Calu3 (cell line): ENCODE measurements at regions not wholly inside any gene's neighbourhood (a gene's known extent, or its start where the extent isn't known, plus 50 kb on each side); places are given as distances from the start of the nearest gene placed in this dataset.

Experiments
- BruUV-seq: library from RNA; stranded (reverse); fragments of 400-500 nt; replicated peaks from 2 replicates; lab custom pipeline; 2021; lab: Mats Ljungman, UMichigan
- CTCF ChIA-PET: fragments of 300-600 bp; sonication (Branson Sonifier 250); formaldehyde crosslinking; loops from one replicate; lab custom pipeline; 2022; ENCODE audit warnings: antibody characterized with exemption; lab: Charles Lee
- DNase-seq: peaks from one replicate; pipeline ENCODE4 v3.0.0; 2022
- H3K27ac Mint-ChIP-seq: one replicate; pipeline ENCODE4 v1.8.0; 2022; ENCODE audit warnings: mixed read lengths; ENCODE audit not compliant: unreplicated experiment
- H3K27me3 Mint-ChIP-seq: one replicate; pipeline ENCODE4 v1.8.0; 2022; ENCODE audit warnings: mixed read lengths; ENCODE audit not compliant: unreplicated experiment
- H3K36me3 Mint-ChIP-seq: one replicate; pipeline ENCODE4 v1.8.0; 2022; ENCODE audit warnings: mild to moderate bottlenecking, moderate library complexity, mixed read lengths; ENCODE audit not compliant: insufficient read depth, unreplicated experiment
- H3K4me1 Mint-ChIP-seq: one replicate; pipeline ENCODE4 v1.8.0; 2022; ENCODE audit warnings: mild to moderate bottlenecking, low read depth, mixed read lengths; ENCODE audit not compliant: unreplicated experiment
- H3K4me3 Mint-ChIP-seq: one replicate; pipeline ENCODE4 v1.8.0; 2022; ENCODE audit warnings: mild to moderate bottlenecking, low read depth, moderate library complexity, mixed read lengths; ENCODE audit not compliant: unreplicated experiment
- H3K9me3 Mint-ChIP-seq: one replicate; pipeline ENCODE4 v1.8.0; 2022; ENCODE audit warnings: low read depth, mixed read lengths; ENCODE audit not compliant: unreplicated experiment
- intact Hi-C: fragments of 100-400 bp; cut with micrococcal nuclease; formaldehyde crosslinking; loops from one replicate; pipeline ENCODE4 v1.10.0; 2022; ENCODE audit not compliant: unreplicated experiment
- TF ChIP-seq, protein P1 (sequence below): fragments of 200-600 bp; IDR thresholded peaks from one replicate; pipeline ENCODE4 v1.8.0; 2022; ENCODE audit warnings: antibody characterized with exemption; ENCODE audit not compliant: unreplicated experiment

GRCh38 chr3:66803721-66804695 is 194.1 kb upstream of the KBTBD8 start:
- Mint-ChIP-seq H3K4me3 (no peak overlapping the region), H3K36me3 (no peaks in the 10 kb centered on the region), H3K27ac (no peak overlapping the region), H3K9me3 (no peaks in the 10 kb centered on the region), H3K27me3 (no peaks in the 10 kb centered on the region), H3K4me1 (peaks cover 5% of the 10 kb centered on the region)
- BruUV-seq: no TSS peak
- CTCF ChIA-PET: no interaction called here
- TF ChIP-seq, protein P1, sequence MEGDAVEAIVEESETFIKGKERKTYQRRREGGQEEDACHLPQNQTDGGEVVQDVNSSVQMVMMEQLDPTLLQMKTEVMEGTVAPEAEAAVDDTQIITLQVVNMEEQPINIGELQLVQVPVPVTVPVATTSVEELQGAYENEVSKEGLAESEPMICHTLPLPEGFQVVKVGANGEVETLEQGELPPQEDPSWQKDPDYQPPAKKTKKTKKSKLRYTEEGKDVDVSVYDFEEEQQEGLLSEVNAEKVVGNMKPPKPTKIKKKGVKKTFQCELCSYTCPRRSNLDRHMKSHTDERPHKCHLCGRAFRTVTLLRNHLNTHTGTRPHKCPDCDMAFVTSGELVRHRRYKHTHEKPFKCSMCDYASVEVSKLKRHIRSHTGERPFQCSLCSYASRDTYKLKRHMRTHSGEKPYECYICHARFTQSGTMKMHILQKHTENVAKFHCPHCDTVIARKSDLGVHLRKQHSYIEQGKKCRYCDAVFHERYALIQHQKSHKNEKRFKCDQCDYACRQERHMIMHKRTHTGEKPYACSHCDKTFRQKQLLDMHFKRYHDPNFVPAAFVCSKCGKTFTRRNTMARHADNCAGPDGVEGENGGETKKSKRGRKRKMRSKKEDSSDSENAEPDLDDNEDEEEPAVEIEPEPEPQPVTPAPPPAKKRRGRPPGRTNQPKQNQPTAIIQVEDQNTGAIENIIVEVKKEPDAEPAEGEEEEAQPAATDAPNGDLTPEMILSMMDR: no peak
- intact Hi-C loops: no loop called here
- DNase-seq: no peak

DNA sequence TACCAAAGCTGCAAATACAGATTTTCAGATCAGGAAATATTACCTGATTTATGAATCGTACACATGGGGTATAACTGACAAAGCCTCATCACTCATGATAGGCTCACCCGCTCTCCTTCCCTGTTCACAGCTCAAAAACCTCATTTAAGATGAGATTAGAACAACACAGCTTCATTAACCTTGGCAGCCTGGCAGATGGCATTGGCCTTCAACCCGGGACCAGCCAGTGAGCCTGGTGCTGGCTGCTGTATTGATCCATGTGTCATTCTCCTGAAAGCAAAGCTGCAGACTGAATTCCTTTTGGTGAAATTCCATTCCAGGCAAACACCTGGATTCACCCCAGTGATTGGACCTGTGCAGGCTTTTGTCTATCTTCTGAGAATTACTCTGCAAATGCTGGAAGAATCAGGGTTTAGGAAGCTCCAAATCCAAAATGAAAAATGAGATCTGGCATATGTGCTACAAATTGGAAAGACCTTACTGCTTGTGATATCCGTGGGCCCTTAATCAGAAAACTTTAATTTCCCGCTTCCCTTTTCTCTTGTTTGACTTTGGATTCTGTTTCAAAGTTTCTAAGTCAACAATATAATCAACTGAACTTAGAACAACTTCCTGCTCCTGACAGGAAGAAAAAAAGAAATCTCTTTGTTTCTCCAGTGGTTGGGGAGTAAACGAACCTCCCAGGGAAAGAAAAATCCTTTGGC is 189.1 kb upstream of the KBTBD8 start:
- BruUV-seq: no TSS peak

DNA sequence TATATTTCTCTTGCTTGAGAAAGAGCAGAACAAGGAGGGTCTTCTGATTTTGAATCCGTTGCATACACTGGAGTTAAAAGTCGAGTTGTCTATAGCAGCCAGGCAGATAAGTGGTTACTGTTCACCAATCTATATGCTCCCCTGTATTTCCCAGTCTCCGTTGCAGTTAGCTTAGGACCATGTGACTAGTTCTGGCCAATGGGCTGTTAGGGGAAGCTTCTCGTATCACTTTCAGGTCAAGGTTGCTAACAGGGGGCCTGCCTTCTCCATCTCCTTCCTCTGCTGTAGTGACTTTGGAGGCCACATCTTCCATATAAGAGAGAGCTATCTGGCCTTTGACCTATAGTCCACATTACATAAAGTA is 188.5 kb upstream of the KBTBD8 start:
- peaks cover 2% of the 10 kb centered on the region for H3K9me3 Mint-ChIP-seq
- TF ChIP-seq, protein P1: no peak
- no TSS peak for BruUV-seq
- H3K4me3 Mint-ChIP-seq: no peak overlapping the region
- H3K36me3 Mint-ChIP-seq: no peaks in the 10 kb centered on the region
- peak overlapping the region; percentile 24 for H3K27ac Mint-ChIP-seq
- H3K27me3 Mint-ChIP-seq: no peaks in the 10 kb centered on the region
- CTCF ChIA-PET: interaction anchor here (1.1 kb wide), 1 partner anchor 13 kb away, joined by 4 read pairs; no protein-coding TSS in a partner anchor
- intact Hi-C loops: loop anchor here (5.0 kb wide), 1 partner anchor 327 kb away; no protein-coding TSS in a partner anchor
- H3K4me1 Mint-ChIP-seq: peaks cover 12% of the 10 kb centered on the region
- peak; percentile 30 for DNase-seq

More for the DNA sequence above, 189.1 kb upstream of the KBTBD8 start:
- Mint-ChIP-seq H3K4me1 (peaks cover 12% of the 10 kb centered on the region), H3K4me3 (no peak overlapping the region), H3K36me3 (no peaks in the 10 kb centered on the region), H3K27ac (peak overlapping the region; percentile 24), H3K27me3 (no peaks in the 10 kb centered on the region), H3K9me3 (peaks cover 2% of the 10 kb centered on the region)
- CTCF ChIA-PET: interaction anchor here (1.1 kb wide), 1 partner anchor 13 kb away, joined by 4 read pairs; no protein-coding TSS in a partner anchor
- intact Hi-C loops: loop anchor here (5.0 kb wide), 1 partner anchor 327 kb away; no protein-coding TSS in a partner anchor
- TF ChIP-seq, protein P1: no peak
- DNase-seq: peak; percentile 11

DNA sequence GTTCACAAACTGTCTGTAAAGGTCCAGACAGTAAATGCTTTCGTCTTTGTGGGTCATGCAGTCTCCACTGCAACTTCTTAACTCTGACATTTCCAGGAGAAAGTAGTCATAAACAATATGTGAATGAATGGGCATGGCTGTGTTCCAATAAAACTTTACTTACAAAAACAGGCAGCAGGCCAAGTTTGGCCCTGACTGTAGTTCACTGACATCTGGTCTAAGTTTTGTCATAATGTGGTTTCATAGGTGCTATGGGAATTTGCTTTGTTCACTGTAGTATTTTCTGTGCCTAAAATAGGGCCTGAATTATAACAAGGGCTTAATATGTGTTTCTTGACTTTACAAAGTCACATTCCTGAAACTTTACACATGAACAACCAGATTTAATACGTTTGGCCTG is 186.0 kb upstream of the KBTBD8 start:
- Mint-ChIP-seq H3K4me1 (peaks cover 12% of the 10 kb centered on the region), H3K4me3 (no peak overlapping the region), H3K27ac (no peak overlapping the region), H3K27me3 (no peaks in the 10 kb centered on the region), H3K36me3 (no peaks in the 10 kb centered on the region), H3K9me3 (peaks cover 2% of the 10 kb centered on the region)
- CTCF ChIA-PET: no interaction called here
- intact Hi-C loops: loop anchor here (5.0 kb wide), 1 partner anchor 315 kb away; no protein-coding TSS in a partner anchor
- TF ChIP-seq, protein P1: no peak
- DNase-seq: no peak
- BruUV-seq: no TSS peak
